RWPE1 (cell line): ENCODE measurements at regions not wholly inside any gene's neighbourhood (a gene's known extent, or its start where the extent isn't known, plus 50 kb on each side); places are given as distances from the start of the nearest gene placed in this dataset.

Experiments
- CTCF ChIA-PET: fragments of 350-600 bp; sonication (Branson Sonifier 250); formaldehyde crosslinking; extraction: SDS; loops from one replicate; lab custom pipeline; 2021; lab: Yijun Ruan, JAX
- POLR2A ChIA-PET: fragments of 400-600 bp; formaldehyde crosslinking; extraction: SDS; loops from one replicate; lab custom pipeline; 2020; ENCODE audit warnings: antibody characterized with exemption; ENCODE audit not compliant: low non-redundant PET; lab: Yijun Ruan, JAX
- DNase-seq: peaks from one replicate; pipeline ENCODE4 v3.0.0; 2012; ENCODE audit warnings: low spot score
- H3K27ac ChIP-seq: fragments of 450-650 bp; 2 replicates; pipeline ENCODE4 v1.5.1; 2017
- TF ChIP-seq, protein P1 (sequence below): fragments of 450-650 bp; conservative IDR thresholded peaks from 2 replicates; pipeline ENCODE4 v1.5.1; 2017; ENCODE audit warnings: low read depth, mild to moderate bottlenecking

- CTCF ChIA-PET: interaction anchor here (1.2 kb wide), 2 partner anchors 73 to 105 kb away, joined by 3 to 5 read pairs; no protein-coding TSS in a partner anchor
- POLR2A ChIA-PET: no interaction called here
- DNase-seq: no peak
Observed at GRCh38 chr5:57402761-57403160, 79.8 kb downstream of the ACTBL2 start.

GRCh38 chr5:57402348-57402747, 80.3 kb downstream of the ACTBL2 start:
- no peak overlapping the region for H3K27ac ChIP-seq
- DNase-seq: no peak
- ChIA-PET CTCF (interaction anchor here (1.2 kb wide), 1 partner anchor 72 kb away, joined by 3 read pairs; no protein-coding TSS in a partner anchor), POLR2A (no interaction called here)
- TF ChIP-seq, protein P1, sequence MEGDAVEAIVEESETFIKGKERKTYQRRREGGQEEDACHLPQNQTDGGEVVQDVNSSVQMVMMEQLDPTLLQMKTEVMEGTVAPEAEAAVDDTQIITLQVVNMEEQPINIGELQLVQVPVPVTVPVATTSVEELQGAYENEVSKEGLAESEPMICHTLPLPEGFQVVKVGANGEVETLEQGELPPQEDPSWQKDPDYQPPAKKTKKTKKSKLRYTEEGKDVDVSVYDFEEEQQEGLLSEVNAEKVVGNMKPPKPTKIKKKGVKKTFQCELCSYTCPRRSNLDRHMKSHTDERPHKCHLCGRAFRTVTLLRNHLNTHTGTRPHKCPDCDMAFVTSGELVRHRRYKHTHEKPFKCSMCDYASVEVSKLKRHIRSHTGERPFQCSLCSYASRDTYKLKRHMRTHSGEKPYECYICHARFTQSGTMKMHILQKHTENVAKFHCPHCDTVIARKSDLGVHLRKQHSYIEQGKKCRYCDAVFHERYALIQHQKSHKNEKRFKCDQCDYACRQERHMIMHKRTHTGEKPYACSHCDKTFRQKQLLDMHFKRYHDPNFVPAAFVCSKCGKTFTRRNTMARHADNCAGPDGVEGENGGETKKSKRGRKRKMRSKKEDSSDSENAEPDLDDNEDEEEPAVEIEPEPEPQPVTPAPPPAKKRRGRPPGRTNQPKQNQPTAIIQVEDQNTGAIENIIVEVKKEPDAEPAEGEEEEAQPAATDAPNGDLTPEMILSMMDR: no peak

More at GRCh38 chr5:57402761-57403160, 79.8 kb downstream of the ACTBL2 start:
- H3K27ac ChIP-seq: no peak overlapping the region
- TF ChIP-seq, protein P1: no peak

DNA sequence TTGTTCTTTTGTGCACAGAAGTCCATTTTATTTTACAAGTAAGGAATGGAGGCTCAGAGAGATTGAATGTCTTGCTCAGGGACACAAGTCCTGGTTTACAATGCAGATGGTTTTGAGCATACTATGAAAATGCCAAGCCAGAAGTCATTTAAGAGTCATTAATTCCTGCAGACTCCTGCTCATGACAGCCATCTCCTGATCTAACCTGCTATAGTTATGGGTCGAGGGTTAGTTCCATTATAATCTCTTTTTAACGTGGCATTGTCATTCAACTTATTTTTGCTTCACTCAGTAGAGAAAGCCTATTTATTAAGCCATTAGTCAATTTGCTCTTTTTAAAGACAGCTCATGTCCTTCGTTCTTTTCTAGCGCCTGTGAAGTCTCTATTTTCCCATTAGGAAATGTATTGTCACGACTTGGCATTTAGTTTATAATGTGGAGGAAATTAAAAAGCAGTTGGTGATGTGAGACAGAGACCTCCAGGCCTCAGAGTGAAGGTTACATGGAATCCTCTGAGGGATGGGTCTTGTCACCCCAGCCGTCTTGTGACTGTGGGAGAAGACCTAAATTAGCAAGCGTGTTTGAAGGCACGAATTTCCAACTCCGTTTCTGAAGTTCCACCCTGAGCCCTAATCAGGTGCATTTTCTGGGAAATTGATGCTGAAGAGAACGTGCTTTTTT, 84.1 kb downstream of the ACTBL2 start:
- POLR2A ChIA-PET: no interaction called here
- TF ChIP-seq, protein P1: no peak
- no peak for DNase-seq
- no peak overlapping the region for H3K27ac ChIP-seq
- CTCF ChIA-PET: no interaction called here

- ChIA-PET CTCF (no interaction called here), POLR2A (no interaction called here)
- TF ChIP-seq, protein P1: no peak
Observed at GRCh38 chr5:57396701-57397100, 85.9 kb downstream of the ACTBL2 start.

DNA sequence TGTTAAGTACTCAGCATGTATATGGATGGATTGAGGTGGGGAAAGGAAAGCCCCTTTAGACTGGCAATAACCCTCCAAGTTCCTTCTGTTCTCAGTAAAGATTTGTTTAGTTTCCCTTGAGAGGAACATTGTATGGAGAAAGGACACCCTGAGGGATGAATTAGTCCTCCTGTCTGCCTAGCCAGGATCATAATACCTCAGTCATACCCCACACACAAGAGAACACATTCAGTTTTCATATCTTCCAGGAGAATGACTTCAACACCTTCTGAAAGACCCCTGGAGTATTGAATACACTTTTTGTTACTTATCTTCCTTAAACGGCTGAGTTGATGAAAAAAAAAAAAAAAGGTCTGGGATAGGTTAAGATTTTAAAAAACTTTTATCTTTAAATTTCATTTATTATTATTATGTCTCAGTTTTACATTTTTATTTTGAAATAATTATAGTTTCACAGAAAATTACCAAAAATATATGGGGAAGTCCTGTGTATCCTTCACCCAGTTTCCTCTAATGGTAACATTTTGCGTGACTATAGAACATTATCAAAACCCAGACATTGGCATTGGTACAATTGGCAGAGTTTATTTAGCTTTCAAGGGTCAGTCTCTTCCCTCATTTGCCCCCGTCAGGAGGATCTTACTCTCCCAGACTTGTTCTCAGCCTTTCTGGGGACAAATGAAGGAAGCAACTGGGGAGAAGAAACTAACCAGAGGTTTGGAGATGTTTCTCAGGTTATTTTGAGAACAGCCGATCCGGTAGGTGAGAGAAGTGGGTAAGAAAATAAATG, 88.0 kb downstream of the ACTBL2 start:
- ChIA-PET POLR2A (no interaction called here), CTCF (no interaction called here)
- DNase-seq: no peak
- TF ChIP-seq, protein P1: no peak
- no peak overlapping the region for H3K27ac ChIP-seq

More at GRCh38 chr5:57396701-57397100, 85.9 kb downstream of the ACTBL2 start:
- H3K27ac ChIP-seq: no peak overlapping the region
- no peak for DNase-seq

DNA sequence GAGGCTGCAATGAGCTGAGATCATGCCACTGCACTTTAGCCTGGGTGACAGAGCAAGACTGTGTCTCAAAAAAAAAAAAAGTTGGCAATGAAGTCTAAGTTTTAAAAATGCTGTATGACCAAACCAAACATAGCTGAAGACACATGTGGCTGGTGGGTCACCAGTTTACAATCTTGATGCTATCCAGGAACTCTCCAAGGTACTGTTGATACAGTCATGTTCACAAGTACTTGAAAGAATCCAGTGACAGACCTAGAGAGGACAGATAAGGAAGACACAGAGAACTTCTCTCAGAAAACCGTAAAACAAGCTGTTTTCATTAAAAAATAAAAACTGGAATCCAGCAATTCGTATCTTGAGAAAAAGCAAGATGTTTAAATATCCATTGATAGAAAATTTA, 95.7 kb downstream of the ACTBL2 start:
- no peak for DNase-seq
- TF ChIP-seq, protein P1: no peak
- no peak overlapping the region for H3K27ac ChIP-seq
- POLR2A ChIA-PET: no interaction called here
- CTCF ChIA-PET: interaction anchor here (0.6 kb wide), 1 partner anchor 379 kb away, joined by 4 read pairs; no protein-coding TSS in a partner anchor
